Immature natural killer cell (primary cell): ENCODE measurements at regions not wholly inside any gene's neighbourhood (a gene's known extent, or its start where the extent isn't known, plus 50 kb on each side); places are given as distances from the start of the nearest gene placed in this dataset.
A peak's percentile ranks its signal among the peaks of the same experiment; 100 is the strongest.

ENCODE experiments used
- DNase-seq, 3 donors: peaks; one replicate each; pipeline ENCODE4 v3.0.0; 2022; ENCODE audit warnings: mixed read lengths in 1 of 3
- H3K27ac Mint-ChIP-seq, 6 donors: one replicate each; pipeline ENCODE4 v1.8.0; 2020; ENCODE audit warnings: mixed read lengths in 6 of 6, mild to moderate bottlenecking in 5 of 6, inconsistent platforms in 4 of 6, moderate library complexity in 3 of 6
- H3K27me3 Mint-ChIP-seq, 3 donors: one replicate each; pipeline ENCODE4 v1.8.0; 2020 to 2021; ENCODE audit warnings: low read depth in 3 of 3, mild to moderate bottlenecking in 3 of 3, mixed read lengths in 3 of 3, moderate library complexity in 3 of 3, inconsistent platforms in 1 of 3
- H3K36me3 Mint-ChIP-seq, 3 donors: one replicate each; pipeline ENCODE4 v1.8.0; 2020; ENCODE audit warnings: mixed read lengths in 3 of 3, inconsistent platforms in 2 of 3, mild to moderate bottlenecking in 2 of 3
- H3K4me1 Mint-ChIP-seq, 2 donors: one replicate each; pipeline ENCODE4 v1.8.0; 2020; ENCODE audit warnings: inconsistent platforms in 2 of 2, mild to moderate bottlenecking in 2 of 2, mixed read lengths in 2 of 2, moderate library complexity in 1 of 2
- H3K4me3 Mint-ChIP-seq, 5 donors: one replicate each; pipeline ENCODE4 v1.8.0; 2020; ENCODE audit warnings: mild to moderate bottlenecking in 5 of 5, mixed read lengths in 5 of 5, inconsistent platforms in 3 of 5, moderate library complexity in 3 of 5
- H3K9me3 Mint-ChIP-seq, 6 donors: one replicate each; pipeline ENCODE4 v1.8.0; 2020; ENCODE audit warnings: mild to moderate bottlenecking in 6 of 6, mixed read lengths in 6 of 6, inconsistent platforms in 4 of 6, moderate library complexity in 3 of 6

DNA sequence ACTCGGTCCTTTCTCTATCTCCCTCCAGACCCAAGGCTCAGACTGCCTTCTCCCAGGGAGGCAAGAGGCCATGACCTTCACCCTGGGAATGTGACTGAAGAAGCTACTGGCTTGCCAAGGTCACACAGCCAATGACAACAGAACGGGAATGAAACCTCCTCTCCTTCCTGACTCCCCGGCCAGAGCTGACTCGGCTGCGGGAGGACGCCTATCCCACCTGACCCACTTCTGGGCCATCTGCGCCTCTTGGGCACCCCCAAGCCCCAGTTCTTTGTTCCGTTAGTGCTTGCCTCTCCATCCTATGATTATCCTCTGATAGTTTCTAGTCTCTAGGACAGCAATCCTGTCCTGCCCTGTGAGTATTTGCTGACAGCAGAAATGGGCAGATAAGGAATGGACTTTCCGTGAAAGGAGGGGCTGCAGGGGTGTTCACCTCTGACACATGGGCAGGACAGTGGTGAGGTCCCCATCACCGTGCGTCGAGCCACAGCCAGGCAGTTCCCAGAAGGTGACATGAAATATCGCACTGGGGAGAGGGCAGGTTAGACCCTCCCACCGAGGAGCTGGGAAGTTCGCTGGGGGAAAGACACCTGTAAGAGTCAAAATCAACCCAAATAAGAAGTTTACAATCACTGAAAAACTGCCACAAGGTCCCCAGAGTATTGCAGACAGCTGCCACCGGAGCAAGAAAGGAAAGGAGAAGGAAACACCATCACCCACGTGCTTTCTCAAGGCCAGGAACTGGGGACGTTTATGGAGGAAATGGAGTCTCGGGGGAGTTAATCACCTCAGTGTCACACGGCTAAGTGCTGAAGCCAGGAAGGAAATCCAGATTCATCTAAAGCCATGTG lies 63.0 kb downstream of the INSIG1 start:
- H3K27me3 Mint-ChIP-seq: peaks cover 4 to 19% (median 18%) of the 10 kb centered on the region in 3 donors
- peaks cover 0 to 1% (median 0%) of the 10 kb centered on the region in 6 donors for H3K9me3 Mint-ChIP-seq
- no peaks in the 10 kb centered on the region for H3K4me1 Mint-ChIP-seq
- DNase-seq: no peak
- no peaks in the 10 kb centered on the region for H3K36me3 Mint-ChIP-seq
- H3K4me3 Mint-ChIP-seq: no peak overlapping the region
- H3K27ac Mint-ChIP-seq: no peak overlapping the region

DNA sequence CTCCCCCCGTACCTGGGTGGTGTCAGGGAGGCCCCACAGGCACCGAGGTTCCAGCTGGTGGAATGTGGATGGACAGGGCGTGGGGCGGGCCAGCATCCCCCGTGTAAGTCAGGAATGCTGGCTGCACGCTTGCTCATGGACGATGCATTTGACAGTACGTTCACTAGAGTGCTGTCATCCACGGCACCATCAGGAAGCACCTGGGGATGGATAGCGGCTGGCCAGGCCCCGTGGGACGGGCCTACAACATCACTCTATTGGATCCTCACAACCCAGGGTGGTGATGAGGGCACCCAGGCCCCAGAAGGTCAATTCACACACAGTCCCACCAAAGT lies 63.6 kb downstream of the INSIG1 start:
- Mint-ChIP-seq H3K27ac (no peak overlapping the region), H3K4me3 (no peak overlapping the region), H3K4me1 (no peaks in the 10 kb centered on the region), H3K36me3 (no peaks in the 10 kb centered on the region), H3K27me3 (peaks cover 4 to 18% (median 17%) of the 10 kb centered on the region in 3 donors), H3K9me3 (peaks cover 0 to 1% (median 0%) of the 10 kb centered on the region in 6 donors)
- no peak for DNase-seq

DNA sequence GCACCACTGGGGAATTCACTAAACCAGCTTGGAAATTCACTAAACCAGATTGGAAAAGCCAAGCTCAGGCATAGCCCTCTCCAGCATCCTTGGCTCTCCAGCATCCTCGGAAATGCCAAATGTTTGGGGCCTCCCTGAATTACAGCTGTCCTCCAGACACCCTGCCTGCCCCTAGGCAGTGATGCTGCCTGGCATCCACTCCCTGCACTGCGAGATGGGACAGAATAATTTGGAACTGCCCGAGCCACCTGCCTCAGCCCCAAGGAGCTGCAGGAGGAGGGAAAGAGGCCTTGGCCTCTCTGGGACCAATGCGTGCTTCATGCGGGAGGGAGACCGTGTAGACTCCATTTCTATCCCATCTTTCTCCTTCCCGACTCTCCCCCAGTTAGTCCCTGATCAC lies 64.3 kb downstream of the INSIG1 start:
- H3K9me3 Mint-ChIP-seq: peaks cover 0 to under 1% (median 0%) of the 10 kb centered on the region in 6 donors
- H3K27me3 Mint-ChIP-seq: peaks cover 4 to 18% (median 15%) of the 10 kb centered on the region in 3 donors
- no peaks in the 10 kb centered on the region for H3K36me3 Mint-ChIP-seq
- H3K4me1 Mint-ChIP-seq: no peaks in the 10 kb centered on the region
- H3K27ac Mint-ChIP-seq: no peak overlapping the region
- H3K4me3 Mint-ChIP-seq: no peak overlapping the region
- DNase-seq: no peak

DNA sequence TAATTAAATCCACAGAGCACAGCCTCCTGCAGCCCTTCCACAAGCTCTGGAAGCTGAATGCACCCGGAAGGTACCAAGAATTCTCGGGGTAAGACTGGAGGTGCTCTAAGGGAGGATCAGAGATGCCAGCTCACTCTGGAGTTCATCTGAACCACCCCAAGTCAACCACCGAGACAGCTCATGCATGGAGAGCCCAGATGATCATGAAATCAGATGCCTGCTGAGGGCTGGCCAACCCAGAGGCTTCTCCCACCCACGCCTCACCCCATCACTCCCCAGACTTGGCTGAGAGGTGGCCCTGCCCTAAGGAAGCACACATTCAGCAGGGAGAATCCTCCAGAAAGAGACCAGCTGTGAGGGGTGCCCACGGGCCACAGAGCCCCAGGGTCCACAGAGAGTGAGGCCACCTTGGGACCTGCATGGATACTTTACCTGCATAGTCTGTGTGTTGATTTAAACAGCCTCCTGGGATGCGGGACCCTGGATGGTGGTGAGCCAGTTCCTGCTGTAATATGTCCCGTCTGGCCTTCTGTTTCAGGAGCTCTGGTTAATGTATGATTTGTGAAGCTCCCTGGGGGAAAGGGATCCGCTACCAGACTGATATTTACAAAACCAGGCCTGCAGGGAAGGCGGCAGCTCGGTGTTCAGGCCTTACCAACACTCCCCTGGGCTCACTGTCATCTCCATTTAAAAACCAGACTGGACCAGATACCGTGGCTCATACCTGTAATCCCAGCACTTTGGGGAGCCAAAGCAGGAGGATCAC lies 64.9 kb downstream of the INSIG1 start:
- no peaks in the 10 kb centered on the region for H3K36me3 Mint-ChIP-seq
- H3K27ac Mint-ChIP-seq: peak overlapping the region in 1 of 6 donors; percentile 51
- H3K4me3 Mint-ChIP-seq: no peak overlapping the region
- no peaks in the 10 kb centered on the region for H3K4me1 Mint-ChIP-seq
- no peaks in the 10 kb centered on the region for H3K9me3 Mint-ChIP-seq
- DNase-seq: no peak
- H3K27me3 Mint-ChIP-seq: peaks cover 4 to 18% (median 12%) of the 10 kb centered on the region in 3 donors

DNA sequence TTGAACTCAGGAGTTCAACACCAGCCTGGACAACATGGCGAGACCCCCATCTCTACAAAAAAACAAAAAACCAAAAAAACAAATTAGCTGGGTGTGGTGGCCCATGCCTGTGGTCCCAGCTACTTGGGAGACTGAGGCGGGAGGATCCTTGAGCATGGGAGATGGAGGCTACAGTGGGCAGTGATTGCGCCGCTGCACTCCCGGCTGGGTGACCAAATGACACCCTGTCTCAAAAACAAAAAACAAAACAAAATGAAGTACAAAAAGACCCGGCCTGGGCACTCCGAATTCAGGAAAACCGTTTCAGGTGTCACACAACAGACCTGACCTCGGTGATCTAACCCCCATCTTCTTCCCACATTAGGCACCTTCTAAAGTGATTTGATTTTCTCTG lies 65.5 kb downstream of the INSIG1 start:
- H3K4me3 Mint-ChIP-seq: no peak overlapping the region
- no peaks in the 10 kb centered on the region for H3K9me3 Mint-ChIP-seq
- H3K4me1 Mint-ChIP-seq: no peaks in the 10 kb centered on the region
- peaks cover 5 to 18% (median 12%) of the 10 kb centered on the region in 3 donors for H3K27me3 Mint-ChIP-seq
- H3K36me3 Mint-ChIP-seq: no peaks in the 10 kb centered on the region
- DNase-seq: no peak
- H3K27ac Mint-ChIP-seq: no peak overlapping the region

DNA sequence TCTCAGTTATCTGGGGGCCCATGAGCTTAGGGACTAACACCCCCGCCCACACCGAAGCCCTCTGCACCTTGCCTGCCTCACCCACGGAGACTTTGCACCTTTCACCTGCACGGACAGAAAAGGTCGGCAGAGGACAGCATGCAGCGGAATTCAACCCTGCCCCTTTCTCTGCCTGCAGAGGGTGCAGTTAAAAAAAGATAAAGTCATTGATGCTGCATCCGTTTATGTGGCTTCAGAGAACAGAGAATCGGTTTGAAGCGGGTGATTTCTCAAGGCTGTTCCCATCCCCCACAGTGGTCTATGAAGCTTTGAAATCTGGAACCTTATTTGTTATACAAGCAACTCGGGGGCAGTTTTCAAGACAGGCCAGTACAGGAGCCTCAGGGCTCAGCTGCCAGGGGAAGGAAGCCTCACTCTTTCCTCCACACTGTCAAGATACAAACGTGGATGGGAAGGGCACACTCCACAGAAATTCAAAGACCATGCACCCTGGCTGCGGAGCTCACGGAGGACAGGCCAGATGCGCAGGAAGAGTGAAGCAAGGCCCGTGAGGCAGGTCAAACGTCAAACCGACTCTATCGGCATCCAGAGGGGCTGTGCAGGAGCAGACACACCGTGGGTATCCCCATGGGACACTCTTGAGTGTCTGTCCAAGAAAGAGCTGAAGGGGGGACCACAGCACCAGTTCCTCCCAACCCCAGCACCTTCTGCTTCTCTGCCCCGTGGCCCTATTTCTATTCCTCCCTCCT lies 66.3 kb downstream of the INSIG1 start:
- Mint-ChIP-seq H3K4me1 (no peaks in the 10 kb centered on the region), H3K9me3 (no peaks in the 10 kb centered on the region), H3K36me3 (no peaks in the 10 kb centered on the region), H3K27ac (no peak overlapping the region), H3K27me3 (peaks cover 10 to 24% (median 15%) of the 10 kb centered on the region in 3 donors), H3K4me3 (no peak overlapping the region)
- DNase-seq: no peak

DNA sequence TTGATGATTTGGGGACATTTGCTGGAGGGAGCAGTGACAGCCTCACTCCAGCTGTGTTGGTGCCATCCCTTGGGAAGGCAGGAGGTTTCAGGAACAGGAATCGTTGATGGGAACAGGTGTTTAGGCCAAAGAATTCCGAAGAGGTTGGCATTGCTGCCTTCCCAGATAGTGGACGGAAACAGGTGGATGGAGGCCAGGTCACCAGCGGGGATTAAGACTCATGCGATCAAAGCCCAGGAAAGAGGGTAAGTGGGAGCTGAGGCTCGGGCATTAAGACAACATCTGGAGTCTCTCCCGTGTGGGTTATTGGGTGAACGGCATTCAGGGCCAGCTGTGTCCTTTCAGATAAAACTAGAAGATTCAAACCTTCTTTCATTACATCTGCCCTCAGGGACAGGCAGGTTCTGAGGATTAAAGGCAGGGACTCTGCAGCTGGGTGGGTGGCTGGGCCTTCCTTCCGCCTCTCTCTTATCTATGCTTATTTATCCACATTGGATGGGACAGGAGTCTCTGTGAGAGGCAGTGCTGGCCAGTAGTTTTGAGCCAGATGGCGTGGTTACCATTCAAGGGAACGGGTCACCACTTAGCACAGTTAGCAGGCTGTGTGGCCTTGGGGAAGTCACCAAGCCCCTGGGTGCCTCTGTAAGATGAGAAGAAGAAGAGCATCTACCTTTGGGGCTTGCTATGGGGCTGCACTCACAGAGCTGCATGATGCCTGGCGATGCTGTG lies 67.6 kb downstream of the INSIG1 start:
- Mint-ChIP-seq H3K4me1 (no peaks in the 10 kb centered on the region), H3K27ac (no peak overlapping the region), H3K36me3 (no peaks in the 10 kb centered on the region), H3K27me3 (peaks cover 11 to 24% (median 15%) of the 10 kb centered on the region in 3 donors), H3K9me3 (no peaks in the 10 kb centered on the region), H3K4me3 (no peak overlapping the region)
- no peak for DNase-seq

DNA sequence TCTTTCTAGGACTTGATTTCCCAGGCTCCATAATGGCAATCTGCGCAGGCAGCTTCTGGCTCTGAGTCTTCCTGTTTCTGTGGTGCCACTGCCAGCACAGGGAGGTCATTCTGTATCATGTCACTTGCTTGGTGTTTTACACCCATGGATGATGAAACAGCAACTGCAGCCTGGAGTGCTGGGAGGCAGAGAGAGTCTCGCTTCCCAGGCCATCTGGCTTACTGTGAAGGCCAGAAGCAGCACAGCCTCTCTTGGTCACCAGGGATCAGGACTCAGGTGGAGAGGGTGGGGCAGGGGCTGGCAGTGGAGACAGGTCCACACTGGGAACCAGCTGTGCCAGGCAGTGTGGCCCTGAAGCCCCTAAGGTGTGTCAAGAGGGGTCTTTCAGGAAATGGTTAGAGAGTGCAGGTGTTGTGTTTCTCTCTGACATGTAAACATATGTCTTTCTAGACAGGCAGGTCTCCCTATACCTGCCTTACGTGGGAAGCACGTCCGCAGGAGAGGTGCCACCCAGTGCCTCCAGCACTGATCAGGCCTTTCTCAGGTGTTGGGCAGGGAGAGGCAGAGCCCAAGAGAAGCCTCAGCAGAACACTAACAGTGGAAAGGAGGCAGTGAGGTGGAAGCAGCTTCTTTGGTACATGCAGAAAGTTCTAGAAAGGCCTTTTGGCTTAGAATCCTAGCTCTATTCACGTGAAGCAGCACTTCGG lies 71.4 kb downstream of the INSIG1 start:
- peaks cover 11 to 13% of the 10 kb centered on the region in 2 donors for H3K4me1 Mint-ChIP-seq
- H3K4me3 Mint-ChIP-seq: no peak overlapping the region
- no peaks in the 10 kb centered on the region for H3K9me3 Mint-ChIP-seq
- H3K27ac Mint-ChIP-seq: no peak overlapping the region
- DNase-seq: no peak
- no peaks in the 10 kb centered on the region for H3K36me3 Mint-ChIP-seq
- peaks cover 18 to 31% (median 19%) of the 10 kb centered on the region in 3 donors for H3K27me3 Mint-ChIP-seq

DNA sequence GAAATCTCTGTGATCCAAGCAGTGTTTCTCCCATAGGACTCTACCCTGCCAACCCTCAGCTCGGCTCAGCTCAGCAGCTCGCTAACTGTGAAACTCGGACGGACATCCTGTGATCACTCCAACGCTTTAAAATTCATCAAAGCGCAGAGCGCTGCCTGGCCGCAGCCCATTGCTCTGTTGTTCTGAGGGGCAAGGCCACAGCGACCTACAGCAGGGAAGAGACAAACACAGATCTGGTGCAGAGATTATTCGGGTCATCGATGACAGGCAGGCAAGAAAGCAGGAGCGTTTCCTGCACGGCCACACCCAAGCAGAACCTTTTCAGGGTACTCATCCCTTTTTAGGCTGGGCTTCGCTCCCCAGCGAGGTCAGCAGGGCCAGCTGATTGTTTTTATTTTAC lies 72.1 kb downstream of the INSIG1 start:
- Mint-ChIP-seq H3K4me1 (peaks cover 14 to 15% of the 10 kb centered on the region in 2 donors), H3K9me3 (no peaks in the 10 kb centered on the region), H3K27me3 (peaks cover 18 to 31% (median 19%) of the 10 kb centered on the region in 3 donors), H3K27ac (no peak overlapping the region), H3K36me3 (no peaks in the 10 kb centered on the region), H3K4me3 (no peak overlapping the region)
- DNase-seq: no peak

DNA sequence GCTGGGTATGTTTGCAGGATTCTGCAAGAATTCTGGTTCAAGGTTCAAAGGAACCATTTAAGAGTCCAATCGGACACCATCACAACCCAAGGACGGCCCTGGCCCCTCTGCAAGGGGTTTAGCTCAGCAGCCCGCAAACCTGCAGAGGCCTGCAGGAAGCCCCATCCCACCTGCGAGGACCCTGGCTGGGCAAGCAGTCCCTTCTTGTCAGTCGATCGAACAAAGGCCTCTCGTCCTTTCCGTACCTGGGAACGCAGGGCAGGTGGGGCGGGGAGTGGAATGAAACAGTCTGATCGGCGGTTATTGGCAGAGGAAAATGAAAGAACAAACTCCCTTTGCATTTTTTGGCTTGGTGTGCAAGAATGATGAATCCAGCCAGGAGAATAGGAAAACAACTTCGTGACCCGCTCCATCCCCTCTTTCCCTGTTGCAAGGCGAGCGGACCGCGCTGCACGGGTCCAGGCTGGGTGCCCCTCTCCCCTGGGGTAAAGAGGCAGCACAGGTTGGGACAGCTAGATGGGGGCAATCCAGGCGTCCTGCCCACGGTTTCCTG lies 73.7 kb downstream of the INSIG1 start:
- Mint-ChIP-seq H3K4me3 (peak overlapping the region in 1 of 5 donors; percentile 27), H3K27me3 (peaks cover 19 to 40% (median 23%) of the 10 kb centered on the region in 3 donors), H3K4me1 (peaks cover 22 to 32% of the 10 kb centered on the region in 2 donors), H3K27ac (no peak overlapping the region), H3K9me3 (peaks cover 0 to 2% (median 0%) of the 10 kb centered on the region in 6 donors), H3K36me3 (no peaks in the 10 kb centered on the region)
- no peak for DNase-seq

DNA sequence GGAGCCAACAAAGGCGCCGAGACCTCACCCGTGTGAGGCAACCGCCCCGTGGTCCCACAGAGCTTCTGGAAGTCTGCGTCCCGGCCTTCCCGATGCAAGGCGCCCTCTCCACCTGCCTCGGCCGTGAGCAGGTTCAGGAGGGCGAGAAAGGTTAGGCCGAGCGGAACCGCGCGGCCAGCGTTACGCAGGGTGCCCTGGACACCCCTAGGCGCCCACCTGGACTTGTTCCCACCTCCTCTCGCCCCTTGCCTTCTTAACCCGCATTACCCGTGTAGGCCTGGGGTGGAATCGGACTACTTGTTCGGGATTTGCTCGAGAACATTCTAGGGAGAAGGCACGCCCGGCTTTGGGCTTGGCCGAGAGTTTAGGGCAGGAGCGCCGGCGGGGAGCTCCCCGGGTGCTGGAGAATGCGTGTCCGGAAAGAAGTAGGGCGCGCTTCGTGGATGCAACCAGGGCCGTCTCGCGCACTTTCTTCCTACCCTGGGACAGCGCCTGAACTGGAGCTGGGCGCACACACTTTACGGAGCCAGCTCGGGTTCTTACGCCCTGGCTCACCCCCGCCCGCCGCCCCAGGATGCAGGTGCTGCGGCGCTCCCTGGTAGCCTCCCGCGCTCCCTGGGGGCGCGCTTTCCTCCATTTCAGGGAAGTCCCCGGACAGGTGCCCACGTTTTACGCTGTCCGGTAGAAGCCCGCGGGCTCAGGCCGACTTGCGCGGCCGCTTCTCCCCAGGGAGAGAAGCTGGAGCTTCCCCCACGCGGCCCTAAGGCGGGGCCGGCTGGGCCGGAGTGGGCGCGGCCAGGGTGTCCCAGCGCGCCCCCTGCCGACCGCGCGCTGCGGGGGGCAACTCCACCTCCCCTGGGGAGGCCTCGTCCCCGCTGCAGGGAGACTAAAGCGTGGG lies 74.5 kb downstream of the INSIG1 start:
- Mint-ChIP-seq H3K9me3 (peaks cover 0 to 2% (median 0%) of the 10 kb centered on the region in 6 donors), H3K4me3 (peak overlapping the region in 2 of 5 donors; percentile 67 to 75), H3K27ac (no peak overlapping the region), H3K27me3 (peaks cover 21 to 46% (median 23%) of the 10 kb centered on the region in 3 donors), H3K36me3 (no peaks in the 10 kb centered on the region), H3K4me1 (peaks cover 22 to 32% of the 10 kb centered on the region in 2 donors)
- peak in 1 of 3 donors; percentile 9 for DNase-seq
